ENCODE measurements at regions not wholly inside any gene's neighbourhood (a gene's known extent, or its start where the extent isn't known, plus 50 kb on each side); places are given as distances from the start of the nearest gene placed in this dataset.

DNA sequence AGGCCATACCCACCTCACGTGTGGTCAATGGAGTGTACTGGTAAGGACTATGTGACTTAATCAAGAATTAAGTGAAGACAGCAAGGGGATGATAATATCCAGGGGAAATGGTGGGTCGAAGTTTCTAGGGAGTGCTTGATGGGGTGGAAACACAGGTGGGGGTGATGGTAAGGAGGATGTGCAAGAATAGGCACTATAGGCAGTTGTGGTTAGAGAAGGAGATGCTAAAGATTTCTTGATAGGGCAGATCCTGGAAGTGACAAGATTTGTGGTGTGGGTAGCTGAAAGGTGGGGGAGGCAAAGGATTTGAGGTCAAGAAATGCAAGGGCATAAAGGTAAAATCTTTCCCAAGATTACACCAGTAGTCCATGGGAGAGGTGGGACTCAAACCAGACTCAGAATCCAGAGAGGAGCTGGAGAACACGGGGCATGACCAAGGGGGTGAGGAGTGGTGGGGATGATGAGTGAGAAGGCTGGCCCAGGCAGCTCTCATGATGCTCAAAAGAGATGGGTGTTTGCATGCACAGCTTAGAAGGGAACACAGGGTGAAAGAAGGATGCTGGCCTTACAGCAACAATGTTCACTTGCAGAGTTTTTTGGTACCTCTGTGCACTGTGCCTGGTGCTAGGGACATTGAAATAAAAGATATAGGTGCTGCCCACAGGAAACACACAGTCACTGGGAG is 78.4 kb downstream of the CCR1 start:
- Mint-ChIP-seq H3K4me1 (peaks cover 14 to 19% of the 10 kb centered on the region in 2 donors), H3K27me3 (ENCODE audit: low read depth in 2 of 2) (peaks cover 0 to 10% of the 10 kb centered on the region in 2 donors), H3K27ac (peak overlapping the region; percentile 0 to 8), H3K36me3 (no peaks in the 10 kb centered on the region), H3K4me3 (no peak overlapping the region), H3K9me3 (no peaks in the 10 kb centered on the region)
- 55% methylated on average over 3 of the region's 3 CpGs for WGBS (ENCODE audit: insufficient coverage)
- intact Hi-C loops (cut with micrococcal nuclease), result no loop called here
- ATAC-seq, result no peak
- H3K9me3 ChIP-seq (ENCODE audit: control insufficient read depth, insufficient read depth, low read length), result no peaks in the 10 kb centered on the region
- H3K27me3 ChIP-seq (ENCODE audit: control insufficient read depth, insufficient read depth, low read length), result no peaks in the 10 kb centered on the region
- no peak overlapping the region for H3K27ac ChIP-seq (ENCODE audit: low read length)
- no peak for DNase-seq
- TF ChIP-seq, protein P1, sequence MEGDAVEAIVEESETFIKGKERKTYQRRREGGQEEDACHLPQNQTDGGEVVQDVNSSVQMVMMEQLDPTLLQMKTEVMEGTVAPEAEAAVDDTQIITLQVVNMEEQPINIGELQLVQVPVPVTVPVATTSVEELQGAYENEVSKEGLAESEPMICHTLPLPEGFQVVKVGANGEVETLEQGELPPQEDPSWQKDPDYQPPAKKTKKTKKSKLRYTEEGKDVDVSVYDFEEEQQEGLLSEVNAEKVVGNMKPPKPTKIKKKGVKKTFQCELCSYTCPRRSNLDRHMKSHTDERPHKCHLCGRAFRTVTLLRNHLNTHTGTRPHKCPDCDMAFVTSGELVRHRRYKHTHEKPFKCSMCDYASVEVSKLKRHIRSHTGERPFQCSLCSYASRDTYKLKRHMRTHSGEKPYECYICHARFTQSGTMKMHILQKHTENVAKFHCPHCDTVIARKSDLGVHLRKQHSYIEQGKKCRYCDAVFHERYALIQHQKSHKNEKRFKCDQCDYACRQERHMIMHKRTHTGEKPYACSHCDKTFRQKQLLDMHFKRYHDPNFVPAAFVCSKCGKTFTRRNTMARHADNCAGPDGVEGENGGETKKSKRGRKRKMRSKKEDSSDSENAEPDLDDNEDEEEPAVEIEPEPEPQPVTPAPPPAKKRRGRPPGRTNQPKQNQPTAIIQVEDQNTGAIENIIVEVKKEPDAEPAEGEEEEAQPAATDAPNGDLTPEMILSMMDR (IDR thresholded peaks at IDR 0.05), result no peak
- H3K36me3 ChIP-seq (ENCODE audit: control insufficient read depth, insufficient read depth, low read length), result no peaks in the 10 kb centered on the region
- H3K4me3 ChIP-seq (ENCODE audit: low read length), result no peak overlapping the region
- peaks cover 16% of the 10 kb centered on the region for H3K4me1 ChIP-seq (ENCODE audit: control insufficient read depth, insufficient read depth, low read length)

DNA sequence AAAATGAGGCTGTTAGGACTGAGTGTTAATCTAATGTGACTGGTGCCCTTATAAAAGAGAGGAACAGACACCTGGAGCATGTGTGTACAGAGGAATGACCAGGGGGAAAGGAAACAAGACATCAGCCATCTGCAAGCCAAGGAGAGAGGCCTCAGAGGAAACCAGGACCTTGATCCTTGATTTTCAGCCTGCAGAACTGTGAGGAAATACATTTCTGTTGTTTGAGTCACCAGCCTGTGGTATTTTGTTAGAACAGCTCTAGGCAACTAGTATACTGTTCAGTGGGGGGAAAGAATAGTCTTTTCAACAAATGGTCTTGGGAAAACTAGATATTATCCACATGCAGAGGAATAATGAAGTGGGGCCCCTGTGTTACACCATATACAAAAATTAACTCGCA is 80.6 kb downstream of the CCR1 start:
- Histone ChIP-seq H3K4me3 (ENCODE audit: low read length) (no peak overlapping the region), H3K27ac (ENCODE audit: low read length) (no peak overlapping the region), H3K9me3 (ENCODE audit: control insufficient read depth, insufficient read depth, low read length) (no peaks in the 10 kb centered on the region), H3K27me3 (ENCODE audit: control insufficient read depth, insufficient read depth, low read length) (no peaks in the 10 kb centered on the region), H3K36me3 (ENCODE audit: control insufficient read depth, insufficient read depth, low read length) (no peaks in the 10 kb centered on the region), H3K4me1 (ENCODE audit: control insufficient read depth, insufficient read depth, low read length) (peaks cover 16% of the 10 kb centered on the region)
- Mint-ChIP-seq H3K27me3 (ENCODE audit: low read depth in 2 of 2) (peaks cover 2 to 10% of the 10 kb centered on the region in 2 donors), H3K9me3 (no peaks in the 10 kb centered on the region), H3K36me3 (no peaks in the 10 kb centered on the region), H3K4me1 (peaks cover 22 to 28% of the 10 kb centered on the region in 2 donors), H3K27ac (no peak overlapping the region), H3K4me3 (no peak overlapping the region)
- intact Hi-C loops (cut with micrococcal nuclease), result no loop called here
- ATAC-seq (no peak), DNase-seq (no peak)
- TF ChIP-seq, protein P1 (IDR thresholded peaks at IDR 0.05), result no peak
- WGBS (ENCODE audit: insufficient coverage), result 88% methylated on average over 1 of the region's 1 CpG

DNA sequence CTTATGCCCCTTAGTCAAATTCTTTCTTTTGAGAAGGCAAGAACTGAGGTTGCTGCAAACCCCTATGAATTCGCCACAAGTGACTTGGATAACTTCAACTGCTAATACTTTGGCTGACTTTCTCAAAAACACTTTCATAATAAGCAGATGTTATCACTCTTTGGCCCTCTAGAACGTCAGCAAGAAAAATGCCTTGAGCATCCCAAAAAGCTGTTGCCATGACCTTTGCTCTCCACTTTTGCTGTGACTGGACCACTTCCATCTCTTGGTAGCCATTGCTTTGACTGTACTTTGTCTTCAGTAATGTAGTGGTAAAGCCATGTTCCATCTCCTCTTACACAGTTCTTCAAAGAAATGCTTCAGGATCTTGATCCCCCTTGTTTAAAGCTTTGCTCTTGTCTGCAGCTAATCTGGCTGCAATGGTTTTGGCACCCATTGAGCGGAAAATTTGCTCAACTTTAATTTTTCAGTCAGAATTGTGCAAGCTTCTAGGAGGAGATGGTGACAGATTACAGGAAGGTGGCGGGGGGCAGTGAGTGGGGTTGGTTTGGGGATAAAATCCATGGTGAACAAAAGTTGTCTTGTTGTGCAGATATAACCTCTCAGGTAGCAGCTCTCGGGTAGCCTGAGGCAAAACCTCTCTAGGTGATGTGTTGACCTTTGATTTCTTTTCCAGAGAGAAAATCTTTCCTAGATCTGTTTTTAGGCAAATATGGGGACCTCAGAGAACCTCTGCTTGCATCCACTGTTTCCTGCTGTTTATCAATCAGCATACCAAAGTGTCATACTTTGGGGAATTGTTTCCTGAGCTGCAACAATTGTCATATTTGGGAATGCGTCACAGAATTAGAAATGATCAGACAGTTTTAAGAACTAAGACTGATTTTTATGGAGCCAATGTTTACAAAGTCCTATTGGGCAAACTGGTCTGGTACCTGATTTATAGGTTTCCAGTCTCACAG is 83.6 kb downstream of the CCR1 start:
- Histone ChIP-seq H3K36me3 (ENCODE audit: control insufficient read depth, insufficient read depth, low read length) (no peaks in the 10 kb centered on the region), H3K4me1 (ENCODE audit: control insufficient read depth, insufficient read depth, low read length) (peaks cover 6% of the 10 kb centered on the region), H3K4me3 (ENCODE audit: low read length) (no peak overlapping the region), H3K27me3 (ENCODE audit: control insufficient read depth, insufficient read depth, low read length) (no peaks in the 10 kb centered on the region), H3K9me3 (ENCODE audit: control insufficient read depth, insufficient read depth, low read length) (no peaks in the 10 kb centered on the region), H3K27ac (ENCODE audit: low read length) (no peak overlapping the region)
- Mint-ChIP-seq H3K27ac (no peak overlapping the region), H3K36me3 (no peaks in the 10 kb centered on the region), H3K4me3 (no peak overlapping the region), H3K27me3 (ENCODE audit: low read depth in 2 of 2) (peaks cover 12 to 17% of the 10 kb centered on the region in 2 donors), H3K4me1 (peaks cover 11 to 20% of the 10 kb centered on the region in 2 donors), H3K9me3 (no peaks in the 10 kb centered on the region)
- ATAC-seq (no peak), DNase-seq (no peak)
- TF ChIP-seq, protein P1 (IDR thresholded peaks at IDR 0.05), result no peak
- intact Hi-C loops (cut with micrococcal nuclease), result no loop called here
- WGBS (ENCODE audit: insufficient coverage), result 79% methylated on average over 6 of the region's 6 CpGs
